Calu3 (cell line): ENCODE measurements at regions not wholly inside any gene's neighbourhood (a gene's known extent, or its start where the extent isn't known, plus 50 kb on each side); places are given as distances from the start of the nearest gene placed in this dataset.

Source experiments
- BruUV-seq: library from RNA; stranded (reverse); fragments of 400-500 nt; replicated peaks from 2 replicates; lab custom pipeline; 2021; lab: Mats Ljungman, UMichigan
- CTCF ChIA-PET: fragments of 300-600 bp; sonication (Branson Sonifier 250); formaldehyde crosslinking; loops from one replicate; lab custom pipeline; 2022; ENCODE audit warnings: antibody characterized with exemption; lab: Charles Lee
- DNase-seq: peaks from one replicate; pipeline ENCODE4 v3.0.0; 2022
- H3K27ac Mint-ChIP-seq: one replicate; pipeline ENCODE4 v1.8.0; 2022; ENCODE audit warnings: mixed read lengths; ENCODE audit not compliant: unreplicated experiment
- H3K27me3 Mint-ChIP-seq: one replicate; pipeline ENCODE4 v1.8.0; 2022; ENCODE audit warnings: mixed read lengths; ENCODE audit not compliant: unreplicated experiment
- H3K36me3 Mint-ChIP-seq: one replicate; pipeline ENCODE4 v1.8.0; 2022; ENCODE audit warnings: mild to moderate bottlenecking, moderate library complexity, mixed read lengths; ENCODE audit not compliant: insufficient read depth, unreplicated experiment
- H3K4me1 Mint-ChIP-seq: one replicate; pipeline ENCODE4 v1.8.0; 2022; ENCODE audit warnings: mild to moderate bottlenecking, low read depth, mixed read lengths; ENCODE audit not compliant: unreplicated experiment
- H3K4me3 Mint-ChIP-seq: one replicate; pipeline ENCODE4 v1.8.0; 2022; ENCODE audit warnings: mild to moderate bottlenecking, low read depth, moderate library complexity, mixed read lengths; ENCODE audit not compliant: unreplicated experiment
- H3K9me3 Mint-ChIP-seq: one replicate; pipeline ENCODE4 v1.8.0; 2022; ENCODE audit warnings: low read depth, mixed read lengths; ENCODE audit not compliant: unreplicated experiment
- intact Hi-C: fragments of 100-400 bp; cut with micrococcal nuclease; formaldehyde crosslinking; loops from one replicate; pipeline ENCODE4 v1.10.0; 2022; ENCODE audit not compliant: unreplicated experiment
- TF ChIP-seq, protein P1 (sequence below): fragments of 200-600 bp; IDR thresholded peaks from one replicate; pipeline ENCODE4 v1.8.0; 2022; ENCODE audit warnings: antibody characterized with exemption; ENCODE audit not compliant: unreplicated experiment

DNA sequence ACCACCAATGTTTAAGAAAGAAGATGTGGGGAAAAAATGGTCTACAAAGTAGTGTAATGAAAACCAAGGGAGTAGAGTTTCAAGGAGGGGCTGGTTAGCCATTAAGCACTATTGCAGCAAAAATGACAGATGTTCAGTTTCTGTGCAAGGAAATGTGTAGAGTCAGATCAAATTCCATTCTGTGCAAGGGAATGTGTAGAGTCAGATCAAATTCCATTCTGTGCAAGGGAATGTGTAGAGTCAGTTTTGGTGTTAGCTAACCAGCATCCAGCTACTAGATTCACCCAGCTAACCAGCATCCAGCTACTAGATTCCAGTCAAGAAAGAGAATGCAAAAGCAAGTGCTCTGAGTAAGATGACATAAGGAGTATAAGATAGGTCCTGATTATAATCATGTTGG, 208.8 kb downstream of the COX18 start:
- no TSS peak for BruUV-seq

DNA sequence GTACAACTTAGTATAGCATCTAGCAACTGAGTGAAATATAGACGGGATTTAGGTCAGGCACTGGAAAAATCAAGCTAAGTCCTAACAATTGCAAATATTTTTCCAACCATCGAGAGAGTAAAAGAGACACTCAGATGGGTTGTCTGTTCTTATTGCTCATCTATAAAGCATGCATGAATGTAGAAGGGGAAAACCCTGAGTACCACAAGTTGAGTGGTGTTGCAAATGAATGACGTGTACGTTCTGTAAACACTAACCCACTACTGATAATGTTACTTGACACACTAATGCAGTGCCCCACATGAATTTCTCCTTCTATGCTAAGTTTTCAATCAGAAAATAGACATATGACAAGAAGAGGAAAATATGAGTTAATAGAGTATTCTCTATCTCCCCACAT, 211.2 kb downstream of the COX18 start:
- Mint-ChIP-seq H3K4me3 (no peak overlapping the region), H3K4me1 (peaks cover 9% of the 10 kb centered on the region), H3K27ac (no peak overlapping the region), H3K9me3 (no peaks in the 10 kb centered on the region), H3K27me3 (peaks cover 34% of the 10 kb centered on the region), H3K36me3 (no peaks in the 10 kb centered on the region)
- CTCF ChIA-PET: no interaction called here
- TF ChIP-seq, protein P1, sequence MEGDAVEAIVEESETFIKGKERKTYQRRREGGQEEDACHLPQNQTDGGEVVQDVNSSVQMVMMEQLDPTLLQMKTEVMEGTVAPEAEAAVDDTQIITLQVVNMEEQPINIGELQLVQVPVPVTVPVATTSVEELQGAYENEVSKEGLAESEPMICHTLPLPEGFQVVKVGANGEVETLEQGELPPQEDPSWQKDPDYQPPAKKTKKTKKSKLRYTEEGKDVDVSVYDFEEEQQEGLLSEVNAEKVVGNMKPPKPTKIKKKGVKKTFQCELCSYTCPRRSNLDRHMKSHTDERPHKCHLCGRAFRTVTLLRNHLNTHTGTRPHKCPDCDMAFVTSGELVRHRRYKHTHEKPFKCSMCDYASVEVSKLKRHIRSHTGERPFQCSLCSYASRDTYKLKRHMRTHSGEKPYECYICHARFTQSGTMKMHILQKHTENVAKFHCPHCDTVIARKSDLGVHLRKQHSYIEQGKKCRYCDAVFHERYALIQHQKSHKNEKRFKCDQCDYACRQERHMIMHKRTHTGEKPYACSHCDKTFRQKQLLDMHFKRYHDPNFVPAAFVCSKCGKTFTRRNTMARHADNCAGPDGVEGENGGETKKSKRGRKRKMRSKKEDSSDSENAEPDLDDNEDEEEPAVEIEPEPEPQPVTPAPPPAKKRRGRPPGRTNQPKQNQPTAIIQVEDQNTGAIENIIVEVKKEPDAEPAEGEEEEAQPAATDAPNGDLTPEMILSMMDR: no peak
- BruUV-seq: no TSS peak
- no peak for DNase-seq
- intact Hi-C loops: no loop called here

More for the DNA sequence above, 208.8 kb downstream of the COX18 start:
- H3K36me3 Mint-ChIP-seq: no peaks in the 10 kb centered on the region
- peaks cover 9% of the 10 kb centered on the region for H3K4me1 Mint-ChIP-seq
- no peaks in the 10 kb centered on the region for H3K9me3 Mint-ChIP-seq
- TF ChIP-seq, protein P1: no peak
- CTCF ChIA-PET: no interaction called here
- intact Hi-C loops: no loop called here
- peaks cover 13% of the 10 kb centered on the region for H3K27me3 Mint-ChIP-seq
- DNase-seq: no peak
- no peak overlapping the region for H3K4me3 Mint-ChIP-seq
- no peak overlapping the region for H3K27ac Mint-ChIP-seq

DNA sequence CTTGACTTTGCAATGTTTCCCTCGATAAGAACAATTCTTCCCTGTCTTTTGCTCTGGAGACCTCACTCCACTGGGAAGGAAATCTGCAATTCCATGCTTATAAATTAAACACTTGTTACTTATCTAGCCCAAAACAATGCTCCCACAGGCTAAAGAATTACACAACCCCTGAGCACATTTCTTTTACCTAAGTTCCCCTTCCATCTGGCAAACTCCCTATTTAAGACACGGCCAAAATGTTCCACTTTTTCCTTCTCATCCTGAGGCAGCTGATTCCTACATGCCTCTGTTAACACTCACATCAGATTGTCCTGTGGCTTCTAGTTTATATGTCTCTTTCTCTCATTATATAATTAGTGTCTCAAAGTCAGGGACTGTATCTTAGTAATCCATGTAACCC, 211.7 kb downstream of the COX18 start:
- Mint-ChIP-seq H3K9me3 (no peaks in the 10 kb centered on the region), H3K36me3 (no peaks in the 10 kb centered on the region), H3K4me1 (peaks cover 9% of the 10 kb centered on the region), H3K4me3 (no peak overlapping the region), H3K27me3 (peaks cover 40% of the 10 kb centered on the region), H3K27ac (no peak overlapping the region)
- DNase-seq: no peak
- intact Hi-C loops: no loop called here
- BruUV-seq: no TSS peak
- CTCF ChIA-PET: no interaction called here
- TF ChIP-seq, protein P1: no peak

DNA sequence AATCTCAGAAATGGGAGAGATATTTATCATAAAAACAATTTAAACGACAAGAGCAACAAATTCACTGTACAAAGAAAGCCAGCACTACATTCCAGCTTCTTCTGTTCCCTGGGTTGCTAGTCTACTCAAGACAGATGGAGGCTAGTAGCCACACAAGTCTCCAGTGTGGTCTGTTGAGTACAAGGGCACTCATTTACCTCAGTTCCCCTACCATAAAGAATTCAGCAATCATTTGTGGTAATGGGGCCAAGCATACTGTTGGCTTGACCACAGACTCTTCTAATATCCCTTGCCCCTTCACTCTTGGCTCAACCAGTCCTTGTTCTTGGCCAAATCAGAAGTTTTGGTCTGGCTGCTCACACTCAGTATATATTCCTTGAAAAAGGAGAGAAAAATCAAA, 212.3 kb downstream of the COX18 start:
- no TSS peak for BruUV-seq
- peaks cover 9% of the 10 kb centered on the region for H3K4me1 Mint-ChIP-seq
- no peak overlapping the region for H3K4me3 Mint-ChIP-seq
- H3K27me3 Mint-ChIP-seq: peaks cover 46% of the 10 kb centered on the region
- H3K36me3 Mint-ChIP-seq: no peaks in the 10 kb centered on the region
- no peak for DNase-seq
- TF ChIP-seq, protein P1: no peak
- intact Hi-C loops: no loop called here
- no peaks in the 10 kb centered on the region for H3K9me3 Mint-ChIP-seq
- H3K27ac Mint-ChIP-seq: no peak overlapping the region
- CTCF ChIA-PET: no interaction called here
